GM12892 (cell line): ENCODE measurements at regions not wholly inside any gene's neighbourhood (a gene's known extent, or its start where the extent isn't known, plus 50 kb on each side); places are given as distances from the start of the nearest gene placed in this dataset.

ENCODE experiments used
- POLR2A ChIP-seq: IDR thresholded peaks from 2 replicates; pipeline ENCODE4 v1.6.1; 2011; ENCODE audit warnings: low read depth, low read length, control low read depth
- POLR2AphosphoS5 ChIP-seq: IDR thresholded peaks from 2 replicates; pipeline ENCODE4 v1.6.1; 2011; ENCODE audit warnings: low read depth, low read length, control low read depth
- TAF1 ChIP-seq: IDR thresholded peaks from 2 replicates; pipeline ENCODE4 v1.6.1; 2011; ENCODE audit warnings: low read depth, mild to moderate bottlenecking, control low read depth, low read length, borderline replicate concordance

GRCh38 chr15:54810496-54810895, 386.2 kb downstream of the RSL24D1 start:
- TF ChIP-seq TAF1 (no peak), POLR2A (no peak), POLR2AphosphoS5 (no peak)
